Type B pancreatic cell (in vitro differentiated cells): ENCODE measurements at regions not wholly inside any gene's neighbourhood (a gene's known extent, or its start where the extent isn't known, plus 50 kb on each side); places are given as distances from the start of the nearest gene placed in this dataset.
"Not testable (repeated sequence)": the region's sequence is repeated elsewhere in the genome, so short reads cannot be mapped to it uniquely, and the experiment has no call there.

Source experiments
- DNase-seq: peaks from one replicate; pipeline ENCODE4 v3.0.0; 2021; ENCODE audit warnings: mixed read lengths; ENCODE audit not compliant: unreplicated experiment; ENCODE audit errors: extremely low spot score
- H3K27ac Mint-ChIP-seq: 2 replicates; pipeline ENCODE4 v1.8.0; 2021; ENCODE audit warnings: mild to moderate bottlenecking, mixed read lengths
- H3K27me3 Mint-ChIP-seq: 2 replicates; pipeline ENCODE4 v1.8.0; 2021; ENCODE audit warnings: mixed read lengths
- H3K36me3 Mint-ChIP-seq: 2 replicates; pipeline ENCODE4 v1.8.0; 2021; ENCODE audit warnings: mixed read lengths
- H3K4me1 Mint-ChIP-seq: one replicate; pipeline ENCODE4 v1.8.0; 2021; ENCODE audit warnings: mixed read lengths; ENCODE audit not compliant: unreplicated experiment
- H3K4me3 Mint-ChIP-seq: 2 replicates; pipeline ENCODE4 v1.8.0; 2021; ENCODE audit warnings: mild to moderate bottlenecking, mixed read lengths
- H3K9me3 Mint-ChIP-seq: 2 replicates; pipeline ENCODE4 v1.8.0; 2021; ENCODE audit warnings: mixed read lengths
- TF ChIP-seq, protein P1 (sequence below): fragments of 200-600 bp; sonication (generic); conservative IDR thresholded peaks from 2 replicates; pipeline ENCODE4 v1.5.0; 2021; ENCODE audit warnings: antibody characterized with exemption, mild to moderate bottlenecking

DNA sequence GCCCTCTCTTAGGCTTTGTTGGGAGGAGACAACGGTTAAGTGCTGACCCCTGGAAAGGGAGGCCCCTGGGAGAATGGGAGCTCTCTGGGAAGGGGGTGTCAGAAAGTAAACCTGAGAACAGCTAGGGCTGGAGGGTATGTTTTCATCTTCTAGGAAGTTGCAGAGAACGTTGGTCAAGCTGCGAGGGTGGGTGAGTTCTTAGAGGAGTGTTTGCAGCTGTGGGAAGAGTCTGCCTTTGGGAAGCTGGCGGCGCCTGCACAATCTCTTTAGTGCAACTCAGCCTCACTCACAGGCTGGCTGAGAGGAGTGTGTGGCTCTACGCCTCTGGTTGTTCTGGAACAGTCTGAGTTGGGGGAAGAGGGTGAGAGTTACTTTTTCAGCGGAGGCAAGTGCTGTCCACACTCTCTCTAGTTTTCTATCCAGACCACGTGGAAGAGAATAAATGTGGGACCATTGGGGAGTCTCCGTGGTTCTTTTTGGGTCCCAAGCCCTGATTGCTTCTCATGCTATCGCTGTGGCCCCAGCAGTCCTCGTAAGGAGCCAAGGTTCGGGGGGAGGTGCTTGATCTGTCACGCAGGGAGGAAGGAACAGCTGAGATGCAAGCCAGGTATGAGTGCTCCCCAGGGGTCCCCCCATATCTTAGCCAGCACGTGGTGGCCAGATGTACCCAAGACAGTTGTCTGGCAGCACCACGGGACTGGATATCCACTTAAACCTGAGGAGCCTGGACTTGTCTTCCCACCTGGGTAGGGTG is 237.2 kb downstream of the BUB3 start:
- H3K27me3 Mint-ChIP-seq = peaks cover 15% of the 10 kb centered on the region
- H3K4me3 Mint-ChIP-seq = no peak overlapping the region
- TF ChIP-seq, protein P1, sequence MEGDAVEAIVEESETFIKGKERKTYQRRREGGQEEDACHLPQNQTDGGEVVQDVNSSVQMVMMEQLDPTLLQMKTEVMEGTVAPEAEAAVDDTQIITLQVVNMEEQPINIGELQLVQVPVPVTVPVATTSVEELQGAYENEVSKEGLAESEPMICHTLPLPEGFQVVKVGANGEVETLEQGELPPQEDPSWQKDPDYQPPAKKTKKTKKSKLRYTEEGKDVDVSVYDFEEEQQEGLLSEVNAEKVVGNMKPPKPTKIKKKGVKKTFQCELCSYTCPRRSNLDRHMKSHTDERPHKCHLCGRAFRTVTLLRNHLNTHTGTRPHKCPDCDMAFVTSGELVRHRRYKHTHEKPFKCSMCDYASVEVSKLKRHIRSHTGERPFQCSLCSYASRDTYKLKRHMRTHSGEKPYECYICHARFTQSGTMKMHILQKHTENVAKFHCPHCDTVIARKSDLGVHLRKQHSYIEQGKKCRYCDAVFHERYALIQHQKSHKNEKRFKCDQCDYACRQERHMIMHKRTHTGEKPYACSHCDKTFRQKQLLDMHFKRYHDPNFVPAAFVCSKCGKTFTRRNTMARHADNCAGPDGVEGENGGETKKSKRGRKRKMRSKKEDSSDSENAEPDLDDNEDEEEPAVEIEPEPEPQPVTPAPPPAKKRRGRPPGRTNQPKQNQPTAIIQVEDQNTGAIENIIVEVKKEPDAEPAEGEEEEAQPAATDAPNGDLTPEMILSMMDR = no peak
- peaks cover 3% of the 10 kb centered on the region for H3K4me1 Mint-ChIP-seq
- DNase-seq = no peak
- H3K36me3 Mint-ChIP-seq = peaks cover 3% of the 10 kb centered on the region
- peaks cover 4% of the 10 kb centered on the region for H3K9me3 Mint-ChIP-seq
- H3K27ac Mint-ChIP-seq = no peak overlapping the region

DNA sequence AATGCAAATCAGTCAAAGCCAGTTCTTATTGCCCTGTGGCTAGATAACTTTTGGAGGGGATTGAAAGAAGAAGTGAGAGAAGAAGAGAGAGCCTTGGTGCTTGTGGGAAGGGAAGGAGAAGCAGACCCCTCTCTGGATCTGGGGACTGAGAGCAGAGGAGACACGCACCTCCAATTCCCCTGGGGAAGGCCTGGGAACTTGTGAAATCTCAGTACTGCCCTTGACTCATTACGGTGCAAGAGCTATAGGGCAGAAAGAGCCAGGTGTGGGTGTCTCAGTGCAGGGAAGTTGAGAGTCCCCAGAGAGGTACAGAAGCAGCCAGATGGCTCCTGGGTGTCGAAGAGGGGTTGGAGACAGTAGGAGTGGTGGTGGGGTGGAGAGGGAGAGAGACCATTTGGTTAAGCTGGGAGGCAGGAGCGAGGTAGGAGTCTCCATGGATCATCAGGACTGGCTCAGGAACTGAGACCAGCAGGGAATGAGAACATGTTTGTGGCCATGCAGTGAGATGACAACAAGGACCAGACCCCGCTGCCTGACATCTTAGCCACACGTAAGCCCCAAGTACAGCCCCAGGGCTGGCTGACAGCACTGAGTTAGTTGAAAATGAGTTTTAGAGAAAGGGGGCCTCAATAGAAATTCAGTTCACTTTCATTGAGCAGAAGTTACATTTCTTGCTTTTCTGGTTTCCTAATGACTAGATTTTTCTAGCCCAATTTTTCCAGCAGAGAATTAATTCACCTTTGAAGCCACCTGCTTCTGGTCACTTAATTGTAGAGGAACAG is 238.2 kb downstream of the BUB3 start:
- TF ChIP-seq, protein P1 = no peak
- Mint-ChIP-seq H3K36me3 (peaks cover 3% of the 10 kb centered on the region), H3K4me3 (no peak overlapping the region), H3K27ac (no peak overlapping the region), H3K4me1 (peaks cover 3% of the 10 kb centered on the region), H3K27me3 (peaks cover 11% of the 10 kb centered on the region), H3K9me3 (peaks cover 4% of the 10 kb centered on the region)
- DNase-seq = no peak

DNA sequence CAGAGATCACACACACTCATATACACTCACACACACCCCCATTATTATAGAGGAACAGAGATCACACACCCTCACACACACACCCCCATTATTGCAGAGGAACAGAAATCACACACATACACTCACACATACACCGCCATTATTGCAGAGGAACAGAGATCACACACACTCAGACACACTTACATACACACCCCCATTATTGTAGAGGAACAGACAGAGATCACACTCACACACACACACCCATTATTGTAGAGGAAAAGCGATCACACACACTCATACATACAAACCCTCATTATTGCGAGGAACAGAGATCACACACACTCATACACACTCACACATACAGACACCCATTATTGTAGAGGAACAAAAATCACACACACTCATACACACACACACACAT is 239.0 kb downstream of the BUB3 start:
- Mint-ChIP-seq H3K27me3 (peaks cover 7% of the 10 kb centered on the region), H3K36me3 (peaks cover 3% of the 10 kb centered on the region), H3K27ac (no peak overlapping the region), H3K9me3 (peaks cover 4% of the 10 kb centered on the region), H3K4me3 (no peak overlapping the region), H3K4me1 (peaks cover 3% of the 10 kb centered on the region)
- no peak for DNase-seq
- TF ChIP-seq, protein P1 = no peak

DNA sequence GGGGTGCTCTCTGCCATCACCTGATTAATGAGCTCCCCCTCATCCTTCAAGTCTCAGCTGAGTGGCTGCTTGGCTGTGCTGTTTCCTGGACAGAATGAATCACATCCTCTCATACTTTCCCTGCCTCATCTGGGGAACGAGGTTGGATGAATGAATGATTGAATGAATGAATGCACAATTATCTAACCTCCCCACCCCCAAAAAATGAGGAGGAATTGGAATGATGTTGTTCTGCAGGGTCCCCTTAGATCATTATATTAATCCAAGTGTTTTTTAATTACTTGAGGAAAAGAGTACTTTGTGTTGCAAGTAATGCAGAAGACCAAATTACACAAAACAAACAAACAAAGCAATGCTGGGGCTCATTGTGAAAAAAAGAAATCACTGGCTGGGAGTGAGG is 240.2 kb downstream of the BUB3 start:
- H3K27me3 Mint-ChIP-seq = peaks cover 12% of the 10 kb centered on the region
- peaks cover 3% of the 10 kb centered on the region for H3K36me3 Mint-ChIP-seq
- H3K9me3 Mint-ChIP-seq = peaks cover 4% of the 10 kb centered on the region
- H3K4me3 Mint-ChIP-seq = no peak overlapping the region
- TF ChIP-seq, protein P1 = no peak
- peaks cover 3% of the 10 kb centered on the region for H3K4me1 Mint-ChIP-seq
- H3K27ac Mint-ChIP-seq = no peak overlapping the region
- no peak for DNase-seq

DNA sequence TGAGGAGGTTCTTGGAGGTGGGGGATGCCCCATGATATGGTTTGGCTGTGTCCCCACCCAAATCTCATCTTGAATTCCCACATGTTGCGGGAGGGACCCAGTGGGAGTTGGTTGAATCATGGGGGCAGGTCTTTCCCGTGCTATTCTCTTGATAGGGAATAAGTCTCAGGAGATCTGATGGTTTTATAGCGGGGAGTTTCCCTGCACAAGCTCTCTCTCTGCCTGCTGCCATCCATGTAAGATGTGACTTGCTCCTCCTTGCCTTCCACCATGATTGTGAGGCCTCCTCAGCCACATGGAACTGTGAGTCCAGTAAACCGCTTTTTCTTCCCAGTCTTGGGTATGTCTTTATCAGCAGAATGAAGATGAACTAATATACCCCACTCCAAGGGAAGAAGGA is 241.0 kb downstream of the BUB3 start:
- not testable (repeated sequence) for DNase-seq, H3K4me1 Mint-ChIP-seq, H3K4me3 Mint-ChIP-seq, H3K36me3 Mint-ChIP-seq, H3K27ac Mint-ChIP-seq, H3K9me3 Mint-ChIP-seq
- peaks cover 20% of the 10 kb centered on the region for H3K27me3 Mint-ChIP-seq

DNA sequence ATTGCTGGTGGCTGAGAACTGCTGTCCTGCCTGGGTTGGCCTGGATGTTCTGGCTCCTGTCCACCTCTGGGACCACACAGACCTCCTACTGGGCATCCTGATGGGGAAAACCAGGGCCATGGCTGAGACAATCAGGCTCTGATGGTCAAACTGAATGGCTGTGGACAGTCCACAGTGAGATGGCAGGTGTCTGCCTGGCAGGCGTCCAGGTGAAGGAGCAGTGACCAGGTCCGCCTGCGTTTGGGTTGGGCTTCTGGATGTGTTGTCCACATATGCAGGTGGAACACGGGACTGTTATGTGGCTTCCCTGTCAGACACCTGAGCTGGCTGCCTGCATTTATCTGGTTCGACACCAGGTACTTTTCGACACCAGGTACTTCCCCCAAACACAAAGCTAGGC is 241.7 kb downstream of the BUB3 start:
- Mint-ChIP-seq H3K36me3 (peaks cover 3% of the 10 kb centered on the region), H3K4me3 (no peak overlapping the region), H3K27ac (no peak overlapping the region), H3K4me1 (peaks cover 3% of the 10 kb centered on the region), H3K27me3 (peaks cover 23% of the 10 kb centered on the region), H3K9me3 (peaks cover 4% of the 10 kb centered on the region)
- DNase-seq = no peak
- TF ChIP-seq, protein P1 = no peak
